ENCODE measurements at regions not wholly inside any gene's neighbourhood (a gene's known extent, or its start where the extent isn't known, plus 50 kb on each side); places are given as distances from the start of the nearest gene placed in this dataset.

GRCh38 chr6:132219901-132220300 is 181.4 kb downstream of the MOXD1 start:
- DNase-seq (no peak), ATAC-seq (ENCODE audit: low read depth) (no peak)
- no peaks in the 10 kb centered on the region for H3K4me1 Mint-ChIP-seq
- H3K27ac Mint-ChIP-seq: no peak overlapping the region
- H3K9me3 Mint-ChIP-seq: peaks cover 5% of the 10 kb centered on the region
- CTCF ChIA-PET: interaction anchor here (2.2 to 3.1 kb wide), 2 partner anchors 297 to 305 kb away, joined by 13 to 41 read pairs; no protein-coding TSS in a partner anchor
- no peaks in the 10 kb centered on the region for H3K27me3 Mint-ChIP-seq
- no peak for TF ChIP-seq CTCF (IDR thresholded peaks at IDR 0.05)
- POLR2A ChIA-PET: no interaction called here
- H3K4me3 Mint-ChIP-seq: no peak overlapping the region
- intact Hi-C loops (cut with micrococcal nuclease): loop anchor here (5.0 to 10.0 kb wide), 3 partner anchors 58 to 528 kb away; partner anchors contain the start of gene CCN2
- no peaks in the 10 kb centered on the region for H3K36me3 Mint-ChIP-seq (ENCODE audit: low read depth)

GRCh38 chr6:132218059-132218696 is 183.1 kb downstream of the MOXD1 start:
- CTCF ChIA-PET: interaction anchor here (0.6 to 3.1 kb wide), 10 partner anchors 10 to 589 kb away, joined by 3 to 41 read pairs (median 5); partner anchors contain the start of gene CCN2
- Mint-ChIP-seq H3K4me3 (no peak overlapping the region), H3K4me1 (no peaks in the 10 kb centered on the region), H3K9me3 (no peaks in the 10 kb centered on the region), H3K27me3 (no peaks in the 10 kb centered on the region), H3K27ac (no peak overlapping the region), H3K36me3 (ENCODE audit: low read depth) (no peaks in the 10 kb centered on the region)
- peak; percentile 7 for TF ChIP-seq CTCF (IDR thresholded peaks at IDR 0.05)
- POLR2A ChIA-PET: no interaction called here
- ATAC-seq (ENCODE audit: low read depth): no peak
- DNase-seq: no peak
- intact Hi-C loops (cut with micrococcal nuclease): loop anchor here (1.0 to 10.0 kb wide), 5 partner anchors 56 to 526 kb away; partner anchors contain the start of gene CCN2

GRCh38 chr6:132215805-132216204 is 185.5 kb downstream of the MOXD1 start:
- no peak overlapping the region for H3K4me3 Mint-ChIP-seq
- H3K27ac Mint-ChIP-seq: no peak overlapping the region
- TF ChIP-seq CTCF (IDR thresholded peaks at IDR 0.05): no peak
- CTCF ChIA-PET: interaction anchor here (1.7 to 2.7 kb wide), 3 partner anchors 290 to 521 kb away, joined by 5 to 12 read pairs (median 7); no protein-coding TSS in a partner anchor
- intact Hi-C loops (cut with micrococcal nuclease): loop anchor here (5.0 to 10.0 kb wide), 3 partner anchors 54 to 524 kb away; partner anchors contain the start of gene CCN2
- no peak for DNase-seq
- no peak for ATAC-seq (ENCODE audit: low read depth)
- no peaks in the 10 kb centered on the region for H3K4me1 Mint-ChIP-seq
- POLR2A ChIA-PET: no interaction called here
- H3K36me3 Mint-ChIP-seq (ENCODE audit: low read depth): no peaks in the 10 kb centered on the region
- H3K9me3 Mint-ChIP-seq: no peaks in the 10 kb centered on the region
- no peaks in the 10 kb centered on the region for H3K27me3 Mint-ChIP-seq

- no peak overlapping the region for H3K4me3 Mint-ChIP-seq
- no peaks in the 10 kb centered on the region for H3K4me1 Mint-ChIP-seq
- intact Hi-C loops (cut with micrococcal nuclease): loop anchor here (5.0 to 10.0 kb wide), 3 partner anchors 52 to 522 kb away; partner anchors contain the start of gene CCN2
- DNase-seq (no peak), ATAC-seq (ENCODE audit: low read depth) (no peak)
- H3K9me3 Mint-ChIP-seq: no peaks in the 10 kb centered on the region
- peaks cover 6% of the 10 kb centered on the region for H3K27me3 Mint-ChIP-seq
- no peak for TF ChIP-seq CTCF (IDR thresholded peaks at IDR 0.05)
- CTCF ChIA-PET: interaction anchor here (2.3 to 2.7 kb wide), 2 partner anchors 300 to 519 kb away, joined by 5 to 12 read pairs; no protein-coding TSS in a partner anchor
- POLR2A ChIA-PET: no interaction called here
- no peak overlapping the region for H3K27ac Mint-ChIP-seq
- H3K36me3 Mint-ChIP-seq (ENCODE audit: low read depth): no peaks in the 10 kb centered on the region
Observed at GRCh38 chr6:132214716-132215115, 186.6 kb downstream of the MOXD1 start.

GRCh38 chr6:132213732-132214131 is 187.5 kb downstream of the MOXD1 start:
- no peak for ATAC-seq (ENCODE audit: low read depth)
- no peaks in the 10 kb centered on the region for H3K36me3 Mint-ChIP-seq (ENCODE audit: low read depth)
- CTCF ChIA-PET: interaction anchor here (2.7 kb wide), 1 partner anchor 299 kb away, joined by 12 read pairs; no protein-coding TSS in a partner anchor
- H3K4me3 Mint-ChIP-seq: no peak overlapping the region
- H3K4me1 Mint-ChIP-seq: no peaks in the 10 kb centered on the region
- no peak overlapping the region for H3K27ac Mint-ChIP-seq
- no peak for DNase-seq
- no peaks in the 10 kb centered on the region for H3K9me3 Mint-ChIP-seq
- peaks cover 8% of the 10 kb centered on the region for H3K27me3 Mint-ChIP-seq
- intact Hi-C loops (cut with micrococcal nuclease): loop anchor here (10.0 kb wide), 1 partner anchor 259 kb away; the partner anchor contains the start of gene CCN2
- POLR2A ChIA-PET: no interaction called here
- no peak for TF ChIP-seq CTCF (IDR thresholded peaks at IDR 0.05)
